Aorta (tissue), 5 donors: ENCODE measurements at regions not wholly inside any gene's neighbourhood (a gene's known extent, or its start where the extent isn't known, plus 50 kb on each side); places are given as distances from the start of the nearest gene placed in this dataset.

Experiments used
- ATAC-seq: fragments of 200-7000 bp; cut with Tn5 transposase; one replicate; pipeline ENCODE4 v1.9.1; 2022; ENCODE audit warnings: moderate library complexity; ENCODE audit not compliant: low FRiP score
- DNase-seq, 2 donors: peaks; one replicate each; pipeline ENCODE4 v3.0.0-alpha.2; 2020
- H3K27ac ChIP-seq, 2 donors: one replicate each; pipeline ENCODE4 v1.5.1; 2013; ENCODE audit warnings: low read length in 2 of 2, mild to moderate bottlenecking in 2 of 2, moderate library complexity in 2 of 2, control low read depth in 1 of 2, inconsistent platforms in 1 of 2, low read depth in 1 of 2
- H3K27me3 ChIP-seq, 2 donors: one replicate each; pipeline ENCODE4 v1.6.1; 2013; ENCODE audit warnings: control low read depth in 1 of 2, low read length in 1 of 2, mild to moderate bottlenecking in 1 of 2, moderate library complexity in 1 of 2; ENCODE audit not compliant: insufficient read depth in 2 of 2, control insufficient read depth in 1 of 2
- H3K36me3 ChIP-seq, 2 donors: one replicate each; pipeline ENCODE4 v1.6.1; 2013; ENCODE audit warnings: control low read depth in 1 of 2, low read length in 1 of 2, mild to moderate bottlenecking in 1 of 2; ENCODE audit not compliant: insufficient read depth in 2 of 2, control insufficient read depth in 1 of 2
- H3K4me1 ChIP-seq, 2 donors: one replicate each; pipeline ENCODE4 v1.6.1; 2013; ENCODE audit warnings: low read length in 2 of 2, control low read depth in 1 of 2, mild to moderate bottlenecking in 1 of 2, moderate library complexity in 1 of 2; ENCODE audit not compliant: insufficient read depth in 2 of 2, control insufficient read depth in 1 of 2
- H3K4me3 ChIP-seq, 2 donors: one replicate each; pipeline ENCODE4 v1.5.1; 2013; ENCODE audit warnings: low read length in 2 of 2, control low read depth in 1 of 2, mild to moderate bottlenecking in 1 of 2
- H3K9me3 ChIP-seq: one replicate; pipeline ENCODE4 v1.6.1; 2013; ENCODE audit warnings: mild to moderate bottlenecking, low read length; ENCODE audit not compliant: control insufficient read depth
- WGBS, 2 donors: extraction: QIAGEN DNeasy Blood & Tissue Kit; methylation state at CpG; one replicate each; pipeline ENCODE4 v1.1.7; 2013; 5-methylcytosine and 5-hydroxymethylcytosine counted together
- intact Hi-C, 2 donors: fragments of 100-400 bp; cut with DNase I; formaldehyde crosslinking; loops; one replicate each; pipeline versions ENCODE4 v1.14.2 to v1.15.0; 2022
- donor health status: healthy with polysubstance abuse.
- donor health status: Bipolar disorder and iron deficiency.
- donor health status: DM: no; HTN: no; CAD: no.
- donor health status: DM: no; HTN: no; CAD: no.
- donor health status: DM: yes; HTN: yes; CAD: no.

DNA sequence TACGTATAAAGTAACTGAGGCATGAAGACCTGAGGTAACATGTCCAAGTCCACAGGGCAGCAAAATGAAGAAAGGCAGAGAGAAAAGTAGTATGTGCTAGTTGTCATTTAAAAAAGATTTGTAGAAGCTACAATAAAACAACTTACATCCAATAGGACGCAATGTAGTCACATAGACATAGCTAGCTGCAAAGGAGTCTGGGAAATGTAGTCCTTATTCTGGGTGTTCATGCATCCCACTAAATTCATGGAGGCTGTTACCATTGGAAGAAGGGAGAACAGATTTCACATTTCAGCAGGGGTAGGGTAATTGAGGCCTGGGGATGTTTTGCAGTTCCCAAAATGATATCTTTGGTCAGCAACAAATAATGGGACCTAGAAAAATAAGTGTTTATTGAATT, 571.4 kb downstream of the MIAT start:
- intact Hi-C loops: no loop called here
- Histone ChIP-seq H3K36me3 (no peaks in the 10 kb centered on the region), H3K4me3 (no peak overlapping the region), H3K27ac (no peak overlapping the region), H3K27me3 (peaks cover 2 to 4% of the 10 kb centered on the region in 2 donors), H3K9me3 (no peaks in the 10 kb centered on the region), H3K4me1 (peaks cover 0 to 2% of the 10 kb centered on the region in 2 donors)
- DNase-seq (no peak), ATAC-seq (no peak)
- WGBS, 2 donors: 72 to 73% methylated on average over 2 of the region's 2 CpGs

DNA sequence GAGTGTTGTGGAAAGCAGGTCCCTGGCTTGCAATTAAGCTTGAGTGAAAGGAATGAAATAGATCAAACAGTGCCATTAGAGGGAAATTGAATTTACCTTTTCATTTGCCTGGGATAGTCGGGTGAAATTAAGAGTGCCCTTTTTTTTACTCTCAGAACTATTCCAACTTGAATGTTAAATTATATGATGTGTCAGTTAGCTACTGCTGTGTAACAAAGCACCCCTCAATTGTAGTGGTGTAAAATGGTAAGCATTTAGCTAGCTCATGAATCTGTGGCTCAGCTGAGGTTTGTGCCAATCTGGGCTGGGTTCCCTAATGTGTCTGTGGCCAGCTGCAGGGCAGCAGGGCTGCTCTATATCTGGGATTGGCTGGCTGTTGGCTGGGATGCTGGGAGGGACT, 571.4 kb downstream of the MN1 start:
- no peak overlapping the region for H3K4me3 ChIP-seq
- DNase-seq: no peak
- H3K27ac ChIP-seq: no peak overlapping the region
- H3K4me1 ChIP-seq: peaks cover 0 to 2% of the 10 kb centered on the region in 2 donors
- WGBS, 2 donors: 96 to 100% methylated on average over 1 of the region's 1 CpG
- ATAC-seq: no peak
- H3K9me3 ChIP-seq: no peaks in the 10 kb centered on the region
- intact Hi-C loops: no loop called here
- H3K36me3 ChIP-seq: no peaks in the 10 kb centered on the region
- H3K27me3 ChIP-seq: peaks cover 0 to 4% of the 10 kb centered on the region in 2 donors

- Histone ChIP-seq H3K36me3 (no peaks in the 10 kb centered on the region), H3K27ac (no peak overlapping the region), H3K9me3 (no peaks in the 10 kb centered on the region), H3K27me3 (peaks cover 0 to 4% of the 10 kb centered on the region in 2 donors), H3K4me1 (peaks cover 0 to 2% of the 10 kb centered on the region in 2 donors), H3K4me3 (no peak overlapping the region)
- WGBS, 2 donors: 92 to 94% methylated on average over 5 of the region's 5 CpGs
- DNase-seq (no peak), ATAC-seq (no peak)
- intact Hi-C loops: no loop called here
These were observed 570.3 kb downstream of the MN1 start for GRCh38 chr22:27231266-27231665.

DNA sequence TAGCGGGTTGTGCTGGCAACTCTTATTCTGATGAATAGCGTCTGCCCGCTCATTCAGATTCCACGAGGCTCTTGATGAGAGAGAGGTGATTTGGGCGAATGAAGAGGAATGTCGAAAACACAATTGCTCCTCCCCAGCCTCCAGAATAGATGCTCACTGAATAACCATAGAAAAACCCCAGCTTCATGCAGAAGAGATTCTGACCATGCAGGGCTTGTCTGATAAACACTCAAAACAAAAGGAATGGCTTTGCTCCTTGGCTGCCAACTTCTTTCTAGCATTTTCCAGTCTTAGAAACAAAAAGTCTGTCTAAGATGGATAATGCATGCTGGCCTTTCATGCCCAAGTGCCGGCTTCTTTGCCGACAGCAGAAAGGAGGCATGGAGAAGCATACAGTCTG, 569.5 kb downstream of the MN1 start:
- 5 to 8% methylated on average over 8 of the region's 8 CpGs for WGBS, 2 donors
- no peak for DNase-seq
- no peak overlapping the region for H3K27ac ChIP-seq
- intact Hi-C loops: no loop called here
- H3K4me3 ChIP-seq: no peak overlapping the region
- no peaks in the 10 kb centered on the region for H3K36me3 ChIP-seq
- H3K4me1 ChIP-seq: peaks cover 0 to 2% of the 10 kb centered on the region in 2 donors
- ATAC-seq: no peak
- H3K27me3 ChIP-seq: peaks cover 0 to 4% of the 10 kb centered on the region in 2 donors
- H3K9me3 ChIP-seq: no peaks in the 10 kb centered on the region

- Histone ChIP-seq H3K27ac (no peak overlapping the region), H3K9me3 (no peaks in the 10 kb centered on the region), H3K4me1 (peaks cover 0 to 2% of the 10 kb centered on the region in 2 donors), H3K36me3 (no peaks in the 10 kb centered on the region), H3K4me3 (no peak overlapping the region), H3K27me3 (no peaks in the 10 kb centered on the region)
- ATAC-seq (no peak), DNase-seq (no peak)
- 93 to 96% methylated on average over 23 of the region's 23 CpGs for WGBS, 2 donors
- intact Hi-C loops: no loop called here
These were observed 564.3 kb downstream of the MN1 start for GRCh38 chr22:27237080-27237741.

DNA sequence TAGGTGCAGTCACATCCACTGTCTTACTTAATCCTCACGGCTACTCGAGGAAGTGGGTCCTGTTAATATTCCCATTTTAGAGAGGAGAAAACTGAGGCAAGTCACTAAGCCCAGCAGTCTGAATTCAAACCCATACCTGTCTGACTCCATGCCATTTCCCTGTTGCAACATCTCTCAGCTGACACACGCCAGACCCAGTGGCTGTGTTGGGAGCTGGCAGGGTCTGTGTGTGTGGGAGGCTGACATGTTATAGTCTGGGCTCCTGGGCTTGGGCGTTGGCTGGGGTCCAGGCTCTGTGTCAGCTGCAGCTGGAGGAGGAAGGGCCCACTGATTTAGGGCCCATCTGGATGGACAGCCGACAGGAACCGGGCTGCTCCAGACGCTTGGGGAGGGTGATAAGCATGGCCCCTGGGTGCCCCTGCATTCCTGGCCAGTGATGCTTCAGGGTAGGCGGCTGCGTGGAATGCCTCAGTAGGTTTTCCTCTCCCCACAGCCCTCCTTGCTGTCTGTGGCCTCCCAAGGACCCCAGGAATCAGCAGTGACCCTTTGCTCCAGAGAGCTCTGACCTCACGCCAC, 562.5 kb downstream of the MN1 start:
- 27 to 28% methylated on average over 10 of the region's 10 CpGs for WGBS, 2 donors
- intact Hi-C loops: no loop called here

DNA sequence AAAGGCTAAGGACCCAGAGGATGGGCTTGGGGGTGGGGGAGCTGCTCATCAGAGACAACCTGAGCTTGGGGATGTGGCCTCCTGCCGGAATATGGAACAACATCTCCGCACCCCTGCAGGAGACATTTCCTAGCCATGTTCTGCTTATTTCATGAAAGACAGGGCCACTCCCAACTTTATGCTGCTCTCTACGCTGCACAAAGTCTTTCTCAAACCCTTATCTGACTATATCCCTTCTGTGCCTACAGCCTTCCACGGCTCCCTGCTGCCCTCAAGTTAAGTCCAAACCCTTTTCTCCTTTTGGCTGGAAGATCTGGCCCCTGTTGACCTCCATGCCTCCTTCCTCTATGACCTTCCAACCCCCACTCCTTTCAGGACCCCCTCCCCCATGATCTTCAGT, 562.0 kb downstream of the MN1 start:
- WGBS, 2 donors: 68 to 70% methylated on average over 4 of the region's 4 CpGs
- H3K27me3 ChIP-seq: no peaks in the 10 kb centered on the region
- no peaks in the 10 kb centered on the region for H3K9me3 ChIP-seq
- no peak overlapping the region for H3K4me3 ChIP-seq
- no peak for ATAC-seq
- intact Hi-C loops: no loop called here
- no peaks in the 10 kb centered on the region for H3K36me3 ChIP-seq
- H3K4me1 ChIP-seq: peaks cover 0 to 2% of the 10 kb centered on the region in 2 donors
- no peak for DNase-seq
- H3K27ac ChIP-seq: peak overlapping the region in 1 of 2 donors; percentile 1

More for the DNA sequence above, 562.5 kb downstream of the MN1 start:
- ATAC-seq (peak; percentile 70), DNase-seq (peak; percentile 95 to 96)
- H3K9me3 ChIP-seq: no peaks in the 10 kb centered on the region
- H3K27ac ChIP-seq: peak overlapping the region in 1 of 2 donors; percentile 1
- peaks cover 0 to 2% of the 10 kb centered on the region in 2 donors for H3K4me1 ChIP-seq
- H3K36me3 ChIP-seq: no peaks in the 10 kb centered on the region
- no peak overlapping the region for H3K4me3 ChIP-seq
- H3K27me3 ChIP-seq: no peaks in the 10 kb centered on the region

DNA sequence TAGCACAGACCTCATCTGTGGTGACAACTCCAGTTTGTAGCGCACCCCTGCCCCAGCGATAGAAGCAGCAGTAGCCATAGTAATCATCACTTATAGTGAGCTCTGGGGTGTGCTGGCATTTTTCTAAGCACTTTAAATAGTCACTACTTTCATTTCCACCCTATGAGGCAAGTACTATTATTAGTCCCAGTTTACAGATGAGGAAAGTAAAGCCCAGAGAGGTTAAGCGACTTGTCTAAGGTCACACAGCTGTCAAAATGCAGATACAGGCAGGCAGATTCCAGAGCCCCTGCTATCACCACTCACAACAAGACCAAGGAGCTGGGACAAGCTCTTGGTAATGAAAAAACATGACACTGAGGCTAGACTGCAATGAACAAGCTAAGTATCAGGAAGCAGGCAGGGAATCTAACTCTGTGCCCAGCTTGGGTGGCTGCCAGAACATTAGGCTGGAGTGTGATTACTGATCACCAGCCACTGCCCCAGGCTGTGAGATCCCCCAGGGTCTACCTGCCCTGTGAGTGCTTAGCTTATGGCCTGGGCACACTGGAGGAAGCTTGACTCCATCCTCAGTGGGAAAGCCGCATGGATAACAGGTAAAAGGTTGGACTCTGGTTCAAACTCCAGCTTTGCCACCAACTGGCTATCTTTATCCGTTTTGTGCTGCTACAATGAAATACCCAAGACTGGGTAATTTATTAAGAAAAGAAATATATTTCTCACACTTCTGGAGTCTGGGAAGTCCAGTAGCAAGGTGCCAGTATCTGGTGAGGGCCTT, 561.1 kb downstream of the MN1 start:
- no peak overlapping the region for H3K4me3 ChIP-seq
- no peak for DNase-seq
- H3K27me3 ChIP-seq: no peaks in the 10 kb centered on the region
- no peak for ATAC-seq
- H3K36me3 ChIP-seq: no peaks in the 10 kb centered on the region
- H3K27ac ChIP-seq: peak overlapping the region in 1 of 2 donors; percentile 16
- 65 to 75% methylated on average over 5 of the region's 5 CpGs for WGBS, 2 donors
- peaks cover 0 to 2% of the 10 kb centered on the region in 2 donors for H3K4me1 ChIP-seq
- intact Hi-C loops: loop anchor here (10.0 kb wide), 3 partner anchors 94 to 346 kb away; no protein-coding TSS in a partner anchor
- H3K9me3 ChIP-seq: no peaks in the 10 kb centered on the region
